Panc1 (cell line): ENCODE measurements at regions not wholly inside any gene's neighbourhood (a gene's known extent, or its start where the extent isn't known, plus 50 kb on each side); places are given as distances from the start of the nearest gene placed in this dataset.

Experiments
- ATAC-seq: fragments of 200-7000 bp; cut with Tn5 transposase; 2 replicates; pipeline ENCODE4 v1.9.1; 2020; ENCODE audit warnings: mild to moderate bottlenecking, moderate library complexity
- BruUV-seq: library from RNA; stranded (reverse); fragments of 400-500 nt; replicated peaks from 2 replicates; lab custom pipeline; 2021; lab: Mats Ljungman, UMichigan
- CTCF ChIA-PET: fragments of 300-600 bp; sonication (Branson Sonifier 250); formaldehyde crosslinking; loops from one replicate; lab custom pipeline; 2022; ENCODE audit warnings: antibody characterized with exemption; lab: Charles Lee
- POLR2A ChIA-PET: fragments of 300-600 bp; sonication (Branson Sonifier 250); formaldehyde crosslinking; loops from one replicate; lab custom pipeline; 2022; ENCODE audit warnings: antibody characterized with exemption; lab: Charles Lee
- DNase-seq: peaks from one replicate; pipeline ENCODE4 v3.0.0-alpha.2; 2010; ENCODE audit warnings: low read depth, low spot score
- H3K27ac ChIP-seq: 2 replicates; pipeline ENCODE4 v1.5.1; 2011; ENCODE audit warnings: mild to moderate bottlenecking, low read length, inconsistent platforms
- H3K27me3 ChIP-seq: fragments of 200-500 bp; sonication (Bioruptor generic); 2 replicates; pipeline ENCODE4 v1.6.0; 2014; ENCODE audit warnings: low read length, inconsistent platforms; ENCODE audit not compliant: control insufficient read depth, insufficient read depth
- H3K36me3 ChIP-seq: fragments of 200-500 bp; sonication (Bioruptor generic); 2 replicates; pipeline ENCODE4 v1.5.1; 2014; ENCODE audit warnings: inconsistent platforms, mild to moderate bottlenecking, low read length, moderate library complexity; ENCODE audit not compliant: control insufficient read depth, insufficient read depth
- H3K4me1 ChIP-seq: 2 replicates; pipeline ENCODE4 v1.5.1; 2011; ENCODE audit warnings: inconsistent platforms, mild to moderate bottlenecking, low read length, moderate library complexity; ENCODE audit not compliant: control insufficient read depth, insufficient read depth
- H3K4me3 ChIP-seq, 2 experiments: 2 replicates each; pipeline ENCODE4 v1.5.1; 2011 to 2012; ENCODE audit warnings: low read depth in 2 of 2, low read length in 2 of 2, mild to moderate bottlenecking in 2 of 2, inconsistent platforms in 1 of 2, moderate library complexity in 1 of 2
- H3K9me3 ChIP-seq: fragments of 200-500 bp; sonication (Bioruptor generic); 2 replicates; pipeline ENCODE4 v1.5.1; 2014; ENCODE audit warnings: low read depth, mild to moderate bottlenecking, inconsistent platforms, low read length, moderate library complexity; ENCODE audit not compliant: control insufficient read depth, insufficient read depth
- CTCF ChIP-seq: fragments of 450-650 bp; IDR thresholded peaks from 2 replicates; pipeline ENCODE4 v1.5.1; 2017; ENCODE audit warnings: mild to moderate bottlenecking
- POLR2AphosphoS5 ChIP-seq: IDR thresholded peaks from 2 replicates; pipeline ENCODE4 v1.6.1; 2012; ENCODE audit warnings: mild to moderate bottlenecking, low read depth, low read length, moderate library complexity
- REST ChIP-seq, 2 experiments: IDR thresholded peaks; 2 replicates each; pipeline ENCODE4 v1.6.1; 2011 to 2012; ENCODE audit warnings: low read depth in 2 of 2, control low read depth in 1 of 2, low read length in 1 of 2, mild to moderate bottlenecking in 1 of 2, moderate library complexity in 1 of 2; ENCODE audit not compliant: insufficient read depth in 1 of 2
- SIN3A ChIP-seq: IDR thresholded peaks from 2 replicates; pipeline ENCODE4 v1.6.1; 2012; ENCODE audit warnings: low read depth, mild to moderate bottlenecking, low read length, moderate library complexity, borderline replicate concordance; ENCODE audit not compliant: insufficient read depth
- TCF7L2 ChIP-seq: IDR thresholded peaks from 2 replicates; pipeline ENCODE4 v1.6.1; 2011; ENCODE audit warnings: mild to moderate bottlenecking, low read depth, low read length, inconsistent platforms
- in situ Hi-C: cut with HindIII; loops from 2 replicates; pipeline ENCODE4 v1.10.0; 2016; ENCODE audit warnings: low sequenced_read_pairs, low pct_unique_long_range_greater_than_20kb
- intact Hi-C: fragments of 100-400 bp; cut with micrococcal nuclease; formaldehyde crosslinking; loops from one replicate; pipeline ENCODE4 v1.10.0; 2022; ENCODE audit not compliant: unreplicated experiment

GRCh38 chr14:80100681-80101080, 110.6 kb downstream of the DIO2 start:
- H3K4me1 ChIP-seq: no peaks in the 10 kb centered on the region
- intact Hi-C loops (no loop called here), in situ Hi-C loops (no loop called here)
- CTCF ChIA-PET: no interaction called here
- TF ChIP-seq POLR2AphosphoS5 (no peak), SIN3A (no peak), REST (IDR thresholded peaks at IDR 0.05; ENCODE audit: insufficient read depth in 1 of 2, low read depth in 2 of 2, low read length in 1 of 2) (no peak), TCF7L2 (no peak), CTCF (no peak)
- no peaks in the 10 kb centered on the region for H3K27me3 ChIP-seq
- H3K9me3 ChIP-seq: no peaks in the 10 kb centered on the region
- no TSS peak for BruUV-seq
- DNase-seq (no peak), ATAC-seq (no peak)
- POLR2A ChIA-PET: no interaction called here
- no peak overlapping the region for H3K4me3 ChIP-seq
- no peak overlapping the region for H3K27ac ChIP-seq
- no peaks in the 10 kb centered on the region for H3K36me3 ChIP-seq

GRCh38 chr14:80095623-80096022, 115.7 kb downstream of the DIO2 start:
- ATAC-seq (no peak), DNase-seq (no peak)
- BruUV-seq: no TSS peak
- in situ Hi-C loops (no loop called here), intact Hi-C loops (no loop called here)
- ChIA-PET CTCF (no interaction called here), POLR2A (no interaction called here)
- Histone ChIP-seq H3K27me3 (no peaks in the 10 kb centered on the region), H3K27ac (no peak overlapping the region), H3K36me3 (no peaks in the 10 kb centered on the region), H3K4me3 (no peak overlapping the region), H3K4me1 (no peaks in the 10 kb centered on the region), H3K9me3 (no peaks in the 10 kb centered on the region)
- TF ChIP-seq POLR2AphosphoS5 (no peak), CTCF (no peak), SIN3A (no peak), TCF7L2 (no peak), REST (IDR thresholded peaks at IDR 0.05; ENCODE audit: insufficient read depth in 1 of 2, low read depth in 2 of 2, low read length in 1 of 2) (no peak)
